ENCODE measurements at regions not wholly inside any gene's neighbourhood (a gene's known extent, or its start where the extent isn't known, plus 50 kb on each side); places are given as distances from the start of the nearest gene placed in this dataset.

DNA sequence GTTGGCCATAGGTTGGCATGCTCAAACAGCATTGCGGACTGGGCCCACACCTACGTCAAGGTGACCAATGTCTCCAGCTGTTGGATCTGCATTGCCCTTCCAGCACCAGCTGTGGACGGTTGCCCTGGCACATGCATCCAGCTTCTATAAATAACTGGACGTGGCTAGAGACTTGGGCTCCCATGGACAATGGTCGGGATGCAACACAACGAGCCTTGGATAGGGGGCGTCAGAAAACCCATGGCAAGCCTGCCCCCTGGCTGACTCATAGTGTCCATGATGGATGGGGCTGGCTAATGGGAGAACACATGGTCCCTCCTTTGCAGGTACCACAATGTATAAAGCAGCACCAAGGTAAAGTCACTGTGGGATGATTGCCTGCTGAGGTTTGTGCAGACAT, 331.6 kb upstream of the FAR2 start:
- intact Hi-C loops (cut with micrococcal nuclease), result no loop called here
- peaks cover 12% of the 10 kb centered on the region for H3K4me1 ChIP-seq (ENCODE audit: insufficient read depth, low read length)
- TF ChIP-seq EZH2 (IDR thresholded peaks at IDR 0.05; ENCODE audit: low read length, unreplicated experiment), result no peak
- TF ChIP-seq EZH2phosphoT487 (IDR thresholded peaks at IDR 0.05; ENCODE audit: borderline replicate concordance, low read length), result no peak
- TF ChIP-seq, protein P1, sequence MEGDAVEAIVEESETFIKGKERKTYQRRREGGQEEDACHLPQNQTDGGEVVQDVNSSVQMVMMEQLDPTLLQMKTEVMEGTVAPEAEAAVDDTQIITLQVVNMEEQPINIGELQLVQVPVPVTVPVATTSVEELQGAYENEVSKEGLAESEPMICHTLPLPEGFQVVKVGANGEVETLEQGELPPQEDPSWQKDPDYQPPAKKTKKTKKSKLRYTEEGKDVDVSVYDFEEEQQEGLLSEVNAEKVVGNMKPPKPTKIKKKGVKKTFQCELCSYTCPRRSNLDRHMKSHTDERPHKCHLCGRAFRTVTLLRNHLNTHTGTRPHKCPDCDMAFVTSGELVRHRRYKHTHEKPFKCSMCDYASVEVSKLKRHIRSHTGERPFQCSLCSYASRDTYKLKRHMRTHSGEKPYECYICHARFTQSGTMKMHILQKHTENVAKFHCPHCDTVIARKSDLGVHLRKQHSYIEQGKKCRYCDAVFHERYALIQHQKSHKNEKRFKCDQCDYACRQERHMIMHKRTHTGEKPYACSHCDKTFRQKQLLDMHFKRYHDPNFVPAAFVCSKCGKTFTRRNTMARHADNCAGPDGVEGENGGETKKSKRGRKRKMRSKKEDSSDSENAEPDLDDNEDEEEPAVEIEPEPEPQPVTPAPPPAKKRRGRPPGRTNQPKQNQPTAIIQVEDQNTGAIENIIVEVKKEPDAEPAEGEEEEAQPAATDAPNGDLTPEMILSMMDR (conservative IDR thresholded peaks at IDR 0.05; ENCODE audit: low read depth, low read length), result peak; percentile 43

GRCh38 chr12:28824193-28824846, 324.8 kb upstream of the FAR2 start:
- TF ChIP-seq, protein P1 (conservative IDR thresholded peaks at IDR 0.05; ENCODE audit: low read depth, low read length), result no peak
- no peak for TF ChIP-seq EZH2 (IDR thresholded peaks at IDR 0.05; ENCODE audit: low read length, unreplicated experiment)
- no peak for TF ChIP-seq EZH2phosphoT487 (IDR thresholded peaks at IDR 0.05; ENCODE audit: borderline replicate concordance, low read length)
- no peaks in the 10 kb centered on the region for H4K20me1 ChIP-seq (ENCODE audit: low read length)
- no peaks in the 10 kb centered on the region for H3F3A ChIP-seq (ENCODE audit: low read length, unreplicated experiment)
- no peak overlapping the region for H2AFZ ChIP-seq (ENCODE audit: low read length)
- intact Hi-C loops (cut with micrococcal nuclease), result no loop called here
- no peak overlapping the region for H3K4me3 ChIP-seq (ENCODE audit: low read length)
- no peaks in the 10 kb centered on the region for H3K27me3 ChIP-seq (ENCODE audit: low read length)
- H3K4me2 ChIP-seq (ENCODE audit: low read length), result no peak overlapping the region
- no peak for DNase-seq
- H3K27ac ChIP-seq (ENCODE audit: low read length), result no peak overlapping the region
- CTCF ChIA-PET, result no interaction called here
- 0 out of 2 replicates have a peak, but pooled peaks cover 5% of the 10 kb centered on the region for H3K9me2 ChIP-seq (replicated peaks; ENCODE audit: low read length)
- ATAC-seq, result no peak
- H3K9ac ChIP-seq (ENCODE audit: low read length), result no peak overlapping the region
- H3K36me3 ChIP-seq (ENCODE audit: low read depth, low read length), result no peaks in the 10 kb centered on the region
- BruUV-seq (replicated peaks), result no TSS peak
- H3K79me2 ChIP-seq (ENCODE audit: low read length), result no peaks in the 10 kb centered on the region
- H3K9me3 ChIP-seq (ENCODE audit: low read length), result no peaks in the 10 kb centered on the region
- POLR2A ChIA-PET (ENCODE audit: unreplicated experiment), result no interaction called here
- no peaks in the 10 kb centered on the region for H3K4me1 ChIP-seq (ENCODE audit: insufficient read depth, low read length)

More for the DNA sequence above, 331.6 kb upstream of the FAR2 start:
- Histone ChIP-seq H3K79me2 (ENCODE audit: low read length) (no peaks in the 10 kb centered on the region), H3K9me3 (ENCODE audit: low read length) (no peaks in the 10 kb centered on the region), H3K4me2 (ENCODE audit: low read length) (no peak overlapping the region), H3K4me3 (ENCODE audit: low read length) (no peak overlapping the region), H4K20me1 (ENCODE audit: low read length) (no peaks in the 10 kb centered on the region), H3K9ac (ENCODE audit: low read length) (no peak overlapping the region), H3K27ac (ENCODE audit: low read length) (no peak overlapping the region), H3K9me2 (replicated peaks; ENCODE audit: low read length) (no peaks in the 10 kb centered on the region), H3K27me3 (ENCODE audit: low read length) (no peaks in the 10 kb centered on the region), H3F3A (ENCODE audit: low read length, unreplicated experiment) (no peaks in the 10 kb centered on the region), H2AFZ (ENCODE audit: low read length) (no peak overlapping the region), H3K36me3 (ENCODE audit: low read depth, low read length) (no peaks in the 10 kb centered on the region)
- POLR2A ChIA-PET (ENCODE audit: unreplicated experiment), result no interaction called here
- CTCF ChIA-PET, result no interaction called here
- ATAC-seq, result no peak
- BruUV-seq (replicated peaks), result no TSS peak
- DNase-seq, result no peak

DNA sequence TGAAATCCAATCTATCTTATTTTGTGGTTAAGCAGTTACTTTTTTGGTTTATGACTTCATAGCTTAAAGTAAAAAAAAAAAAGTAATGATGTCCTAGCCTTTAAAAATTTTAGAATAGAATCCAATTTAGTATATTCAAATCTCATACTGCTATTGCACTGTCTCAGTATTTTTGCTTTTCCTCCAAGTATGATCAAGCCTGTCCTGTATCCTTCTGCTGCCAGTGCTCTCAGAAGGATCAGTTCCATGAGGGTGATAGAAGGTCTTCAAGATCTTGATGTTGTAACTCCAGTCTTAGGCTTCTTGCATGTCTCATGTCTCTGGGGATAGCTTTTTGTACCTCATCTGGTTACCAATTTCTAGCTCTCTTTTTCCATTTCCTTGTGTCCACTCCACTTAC, 324.2 kb upstream of the FAR2 start:
- Histone ChIP-seq H3K4me3 (ENCODE audit: low read length) (no peak overlapping the region), H4K20me1 (ENCODE audit: low read length) (no peaks in the 10 kb centered on the region), H3K27me3 (ENCODE audit: low read length) (no peaks in the 10 kb centered on the region), H3K4me1 (ENCODE audit: insufficient read depth, low read length) (no peaks in the 10 kb centered on the region), H3K4me2 (ENCODE audit: low read length) (no peak overlapping the region), H2AFZ (ENCODE audit: low read length) (no peak overlapping the region), H3K9me3 (ENCODE audit: low read length) (no peaks in the 10 kb centered on the region), H3K9me2 (replicated peaks; ENCODE audit: low read length) (0 out of 2 replicates have a peak, but pooled peaks cover 5% of the 10 kb centered on the region), H3K9ac (ENCODE audit: low read length) (no peak overlapping the region), H3K79me2 (ENCODE audit: low read length) (no peaks in the 10 kb centered on the region), H3F3A (ENCODE audit: low read length, unreplicated experiment) (no peaks in the 10 kb centered on the region), H3K36me3 (ENCODE audit: low read depth, low read length) (no peaks in the 10 kb centered on the region), H3K27ac (ENCODE audit: low read length) (no peak overlapping the region)
- ChIA-PET CTCF (no interaction called here), POLR2A (ENCODE audit: unreplicated experiment) (no interaction called here)
- DNase-seq (no peak), ATAC-seq (no peak)
- no TSS peak for BruUV-seq (replicated peaks)
- intact Hi-C loops (cut with micrococcal nuclease), result no loop called here
- no peak for TF ChIP-seq EZH2 (IDR thresholded peaks at IDR 0.05; ENCODE audit: low read length, unreplicated experiment)
- no peak for TF ChIP-seq EZH2phosphoT487 (IDR thresholded peaks at IDR 0.05; ENCODE audit: borderline replicate concordance, low read length)
- TF ChIP-seq, protein P1 (conservative IDR thresholded peaks at IDR 0.05; ENCODE audit: low read depth, low read length), result no peak

Measured in PC-3 (cell line).